HG03039 (cell line): ENCODE measurements at regions not wholly inside any gene's neighbourhood (a gene's known extent, or its start where the extent isn't known, plus 50 kb on each side); places are given as distances from the start of the nearest gene placed in this dataset.
"Not testable (repeated sequence)": the region's sequence is repeated elsewhere in the genome, so short reads cannot be mapped to it uniquely, and the experiment has no call there.

Source experiments
- ATAC-seq: cut with Tn5 transposase; IDR thresholded peaks from one replicate; pipeline ENCODE4 v1.9.1; 2021; ENCODE audit warnings: mild to moderate bottlenecking, moderate library complexity; ENCODE audit not compliant: unreplicated experiment

- ATAC-seq = no peak
Measured at GRCh38 chr9:129418451-129418850, 202.4 kb downstream of the C9orf50 start.

DNA sequence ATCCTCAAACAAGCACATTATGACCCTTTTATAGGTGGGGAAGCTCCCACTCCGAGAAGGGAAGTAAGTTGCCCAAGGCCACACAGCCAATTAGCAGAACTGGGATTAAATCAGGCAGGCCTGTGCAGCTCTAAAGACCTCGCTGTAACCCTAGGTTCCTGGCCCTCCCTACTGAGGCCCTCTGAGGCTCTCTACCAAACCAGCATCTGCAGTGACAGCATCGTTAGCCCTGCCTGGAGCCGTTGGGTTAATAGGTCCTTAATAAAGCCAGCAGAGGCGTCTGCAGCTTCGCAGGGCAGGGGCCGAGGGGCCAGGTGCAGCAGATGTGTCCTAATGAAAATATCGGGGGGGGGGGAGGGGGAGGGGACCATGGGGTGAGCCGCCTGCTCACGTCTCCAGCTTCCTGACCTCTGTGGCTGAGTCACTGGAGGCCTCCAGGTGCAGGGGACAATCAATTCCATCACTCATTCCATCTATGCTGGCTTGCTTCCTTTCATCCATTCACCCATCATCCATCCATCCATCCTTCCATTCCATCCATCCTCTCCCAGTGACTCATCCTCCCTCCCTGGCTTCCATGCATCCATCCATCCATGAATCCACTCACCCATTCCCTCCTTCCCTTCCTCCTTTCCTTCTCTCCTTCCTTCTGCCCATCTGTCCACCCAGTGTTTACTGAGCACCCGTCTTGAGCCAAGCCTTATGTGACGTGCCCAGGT, 203.9 kb downstream of the C9orf50 start:
- ATAC-seq = no peak

DNA sequence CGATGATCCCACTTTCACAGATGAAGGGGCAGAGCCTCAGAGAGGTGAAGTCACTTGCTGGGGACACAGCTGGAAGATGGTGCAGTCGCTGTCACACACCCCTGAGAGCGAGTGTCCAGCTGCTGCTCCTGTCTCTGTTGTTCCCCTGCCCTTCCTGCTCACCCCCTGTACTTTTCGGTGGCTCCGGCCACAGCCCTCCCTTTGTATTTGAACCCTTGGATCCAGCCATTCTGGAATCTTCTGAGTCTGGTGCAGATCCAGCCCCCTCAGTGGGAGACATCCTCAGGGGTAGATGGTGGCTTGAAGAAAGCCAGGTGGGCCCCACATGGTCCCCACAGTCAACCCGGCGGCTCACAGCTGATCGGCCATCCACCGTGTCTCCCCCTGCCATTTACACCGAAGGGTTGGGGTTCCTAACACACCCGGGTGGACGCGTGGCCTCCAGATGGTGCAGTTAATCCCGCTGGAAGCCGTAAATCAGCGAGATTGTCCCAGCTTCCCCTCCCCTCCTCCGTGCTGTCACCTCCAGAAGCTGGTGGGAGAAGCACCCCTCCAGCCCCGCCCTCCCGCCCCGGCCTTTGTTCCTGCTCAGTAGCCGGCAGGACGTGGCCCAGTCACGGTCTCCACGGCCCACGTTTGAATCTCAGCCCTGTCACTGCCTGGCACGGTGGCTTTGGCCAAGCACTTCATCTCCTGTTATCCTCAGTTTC, 204.8 kb downstream of the C9orf50 start:
- no peak for ATAC-seq

DNA sequence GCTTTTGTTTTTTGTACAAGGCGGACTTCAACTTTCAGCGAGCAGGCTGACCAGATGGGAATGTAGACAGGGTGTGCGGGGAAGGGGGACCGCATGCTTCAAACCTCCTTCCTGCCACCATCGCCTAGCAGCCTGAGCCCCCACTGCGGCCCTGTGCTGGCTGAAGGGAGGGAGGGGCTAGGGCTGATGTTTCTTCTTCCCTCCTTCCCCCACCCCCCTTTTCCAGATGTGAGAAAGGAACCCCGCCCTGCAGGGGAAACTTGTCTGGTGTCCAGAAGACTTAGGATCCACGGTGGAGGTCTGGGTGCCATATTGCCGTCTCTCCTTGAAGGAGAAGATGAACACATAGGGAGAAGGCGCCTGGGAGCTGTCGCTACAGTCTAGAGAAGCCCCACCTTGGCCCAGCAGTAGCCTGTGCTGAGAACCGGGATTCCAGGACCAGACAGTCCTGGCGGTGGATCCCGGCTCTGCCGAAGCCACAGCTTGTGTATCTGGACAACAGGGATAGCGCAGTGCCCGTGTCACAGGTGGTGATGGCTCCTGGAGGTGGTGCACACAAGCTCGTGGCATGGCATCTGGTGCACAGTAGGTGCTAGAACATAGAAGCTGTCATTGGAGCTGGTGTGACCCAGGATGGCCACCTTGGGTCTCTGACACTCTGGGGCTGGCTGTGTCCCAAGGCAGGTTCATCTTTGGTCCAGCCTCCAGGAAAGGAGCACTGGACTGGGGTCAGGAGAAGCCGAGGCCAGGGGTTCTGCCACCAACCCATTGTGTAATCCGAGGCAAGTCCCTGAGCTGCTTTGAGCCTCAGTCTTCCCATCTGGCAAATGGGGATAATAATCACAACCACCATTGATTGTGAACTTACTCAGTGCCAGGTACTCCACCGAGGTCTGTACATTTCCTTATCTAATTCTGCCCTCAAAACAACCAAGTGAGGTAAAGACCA, 205.6 kb downstream of the C9orf50 start:
- ATAC-seq = no peak

- ATAC-seq = no peak
Measured at GRCh38 chr9:129414377-129414992, 206.4 kb downstream of the C9orf50 start.

- ATAC-seq = peak; percentile 73
Measured at GRCh38 chr9:129413537-129414376, 207.1 kb downstream of the C9orf50 start.

DNA sequence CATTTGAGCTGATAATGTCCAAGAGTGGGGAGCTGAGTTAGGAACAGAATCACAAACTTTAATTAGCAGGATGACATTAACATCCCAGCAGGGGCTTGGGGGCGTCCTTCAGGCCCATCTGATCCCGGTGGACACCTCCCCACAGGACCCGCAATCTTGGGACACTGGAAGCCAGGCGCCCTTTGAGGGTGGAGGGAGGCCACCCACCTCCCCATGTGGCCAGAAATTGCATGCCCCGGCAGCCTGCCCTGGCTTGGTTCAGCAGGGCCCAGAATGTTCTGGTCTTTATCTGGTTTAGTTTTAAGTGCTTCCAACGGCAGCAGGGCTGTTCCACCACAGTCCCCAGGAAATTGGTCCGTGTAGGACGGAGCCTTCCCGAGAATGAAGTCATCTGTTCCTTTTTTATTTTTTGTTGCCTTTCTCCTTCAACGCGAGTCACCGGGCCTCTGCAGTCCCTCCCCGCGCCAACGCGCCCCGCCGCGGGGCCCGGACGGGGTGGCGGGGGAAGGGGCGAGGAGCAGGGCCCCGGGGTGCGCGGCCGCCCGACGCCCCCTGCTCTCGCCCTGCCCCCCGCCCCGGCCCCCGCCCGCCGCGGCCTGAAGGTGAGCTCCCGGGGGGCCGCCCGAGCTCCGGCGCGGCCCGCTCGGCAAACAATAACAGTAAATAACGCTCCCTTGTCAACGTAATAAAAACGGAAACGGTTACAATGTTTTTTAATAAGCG, 207.9 kb downstream of the C9orf50 start:
- ATAC-seq = no peak

- not testable (repeated sequence) for ATAC-seq
Measured at GRCh38 chr9:129412176-129412813, 208.6 kb downstream of the C9orf50 start.

- no peak for ATAC-seq
Measured at GRCh38 chr9:129411501-129412175, 209.3 kb downstream of the C9orf50 start.

GRCh38 chr9:129410226-129410625, 210.7 kb downstream of the C9orf50 start:
- no peak for ATAC-seq

DNA sequence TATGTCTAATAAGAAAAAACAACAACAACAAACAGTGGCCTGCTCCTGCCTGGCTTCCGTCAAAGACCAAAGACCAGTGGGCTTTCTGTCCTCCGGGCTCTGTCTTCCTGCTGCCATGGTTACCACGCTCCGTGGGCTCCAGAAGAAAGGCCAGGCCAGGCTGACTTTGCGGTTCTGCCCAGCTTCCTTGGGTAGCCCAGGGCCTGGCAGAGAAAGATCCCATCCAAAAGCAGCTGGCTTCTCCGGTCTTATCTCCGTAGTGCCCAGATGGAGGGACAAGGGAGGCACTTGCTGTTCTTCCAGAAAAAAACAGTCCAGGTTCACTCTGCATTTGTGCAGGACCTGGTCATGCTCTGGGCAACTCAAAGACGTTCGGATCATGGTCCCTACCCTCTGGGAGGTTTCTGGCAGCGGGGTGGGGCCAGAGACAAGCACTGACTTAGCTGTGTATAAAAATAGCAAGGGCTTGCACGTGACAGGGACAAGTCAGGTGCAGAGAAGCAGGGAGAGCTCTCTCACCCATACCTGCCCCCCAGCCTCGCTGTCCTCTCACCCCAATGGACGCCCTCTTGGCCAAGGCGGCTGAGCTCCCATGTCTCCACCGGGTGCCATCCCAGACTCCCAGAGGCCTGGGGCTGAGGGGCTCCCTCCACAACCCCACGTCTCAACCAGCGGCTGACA, 212.2 kb downstream of the C9orf50 start:
- ATAC-seq = no peak

DNA sequence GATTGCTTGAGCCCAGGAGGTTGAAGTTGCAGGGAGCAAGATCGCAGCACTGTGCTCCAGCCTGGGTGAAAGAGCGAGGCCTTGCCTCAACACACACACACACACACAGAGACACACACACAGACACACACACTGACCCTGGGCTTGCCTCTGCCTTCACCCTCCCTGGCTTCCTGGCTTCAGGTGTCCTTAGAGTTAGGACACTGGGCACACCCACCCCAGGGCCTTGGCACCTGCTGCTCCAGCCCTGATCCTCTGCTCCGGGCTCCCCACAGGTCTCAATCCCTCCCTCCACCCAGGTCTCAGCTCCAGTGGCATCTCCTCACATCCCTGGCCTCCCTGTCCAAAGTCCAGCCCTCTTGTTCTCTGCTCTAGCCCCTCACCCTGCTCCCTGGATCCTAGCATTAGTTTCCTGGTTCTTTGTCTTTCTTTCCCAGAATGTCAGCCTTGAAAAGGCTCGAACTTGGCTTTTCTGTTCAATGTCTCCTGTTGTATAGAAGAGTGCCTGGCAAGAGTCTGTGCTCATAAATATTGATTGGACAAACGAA, 212.9 kb downstream of the C9orf50 start:
- ATAC-seq = no peak

- ATAC-seq = no peak
Measured at GRCh38 chr9:129406278-129407225, 214.3 kb downstream of the C9orf50 start.

DNA sequence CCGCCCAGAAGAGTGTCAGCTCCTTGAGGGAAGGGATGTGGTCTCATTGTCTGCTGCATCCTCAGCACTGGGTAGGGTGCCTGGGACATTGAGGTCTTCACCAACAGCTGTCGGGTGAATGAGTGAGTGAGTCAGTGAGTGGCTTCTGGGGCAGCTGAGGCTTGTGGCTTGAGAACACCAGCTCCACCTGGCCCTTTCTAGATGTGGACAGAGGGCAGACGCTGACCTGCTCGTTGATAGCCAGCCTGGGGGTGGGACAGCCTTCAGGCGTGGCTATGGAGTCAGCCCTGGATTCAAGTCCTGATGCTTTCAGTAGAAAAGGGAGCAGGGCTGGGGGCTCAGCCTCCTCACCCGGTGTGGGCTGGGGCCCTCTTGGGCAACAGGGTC, 215.1 kb downstream of the C9orf50 start:
- ATAC-seq = no peak

DNA sequence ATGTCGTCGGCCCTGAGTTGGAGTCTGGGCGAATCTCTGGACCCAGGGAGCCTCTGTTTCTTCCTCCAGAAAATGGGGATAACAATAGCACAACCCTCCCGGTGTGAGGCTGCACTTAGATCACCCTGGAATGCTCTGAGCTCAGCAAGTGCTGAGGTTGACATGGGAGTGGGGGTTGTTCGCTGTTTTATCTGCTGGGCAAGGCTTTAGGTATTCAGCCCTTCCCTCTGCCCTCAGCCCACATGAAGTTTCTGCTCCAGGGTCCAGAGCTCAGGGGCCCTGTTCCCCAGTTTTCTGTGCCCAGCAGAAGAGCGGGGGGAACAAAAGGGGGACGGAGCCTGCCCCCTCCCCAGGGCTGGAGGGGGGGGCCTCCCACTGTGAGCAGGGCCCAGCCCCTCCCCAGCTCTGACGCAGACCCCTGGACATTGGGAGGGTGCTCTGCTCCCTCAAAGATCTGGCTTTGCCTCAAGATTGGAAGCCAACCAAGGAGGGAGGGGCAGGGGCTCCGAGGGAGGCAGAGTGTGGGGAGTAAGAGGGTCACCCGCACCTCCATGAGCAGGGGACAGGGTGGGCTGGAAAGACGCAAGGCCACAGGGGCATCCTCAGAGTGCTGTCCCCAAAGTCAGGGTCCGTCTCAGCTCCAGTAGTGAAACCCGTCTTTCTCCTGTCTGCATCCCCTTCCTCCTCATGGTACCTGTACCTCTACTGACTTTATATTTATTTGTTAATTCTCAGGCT, 215.6 kb downstream of the C9orf50 start:
- ATAC-seq = no peak

DNA sequence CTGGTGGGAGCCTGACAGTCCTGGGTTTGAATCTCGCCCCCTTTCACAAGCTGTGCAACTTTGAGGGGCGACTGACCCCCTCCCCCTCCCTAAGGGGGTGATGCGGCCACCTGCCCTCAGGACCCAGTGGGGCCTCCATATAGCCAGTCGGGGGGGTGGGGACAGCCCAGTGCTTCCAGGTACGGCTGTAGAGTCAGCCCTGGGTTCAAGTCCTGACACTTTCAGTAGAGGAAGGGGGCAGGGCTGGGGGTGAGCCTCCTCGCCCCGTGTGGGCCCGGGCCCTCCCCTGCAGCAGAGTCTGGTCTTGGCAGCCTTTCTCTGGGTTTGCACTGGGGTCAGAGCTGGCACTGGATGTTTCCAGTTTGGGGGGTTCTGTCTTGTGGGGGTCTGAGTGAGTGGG, 216.3 kb downstream of the C9orf50 start:
- no peak for ATAC-seq
